ENCODE measurements at regions not wholly inside any gene's neighbourhood (a gene's known extent, or its start where the extent isn't known, plus 50 kb on each side); places are given as distances from the start of the nearest gene placed in this dataset.

DNA sequence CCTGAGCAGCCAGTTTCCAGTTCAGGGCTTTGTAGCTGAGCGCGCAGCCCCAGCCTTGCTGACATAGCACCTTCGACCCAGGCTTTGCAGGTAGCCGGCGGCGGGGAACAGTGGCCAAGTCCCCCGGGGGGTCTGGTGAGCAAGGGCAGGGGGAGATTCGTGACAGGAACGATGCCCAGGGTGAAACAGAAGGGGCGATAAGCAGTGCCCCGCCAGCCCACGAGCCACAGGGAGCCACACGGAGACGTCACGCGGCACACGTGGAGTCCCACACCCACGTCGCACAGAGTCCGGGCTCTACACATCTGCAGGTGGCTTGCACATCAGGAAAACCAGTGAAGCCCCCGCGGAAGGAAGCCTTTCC, 127.2 kb downstream of the SOX1 start:
- Histone ChIP-seq H2AK5ac (ENCODE audit: low read depth, low read length) (no peak overlapping the region), H3K14ac (ENCODE audit: insufficient read length) (no peak overlapping the region), H3K18ac (ENCODE audit: extremely low read depth, low read length) (no peak overlapping the region), H3K9me3 (ENCODE audit: insufficient read depth in 2 of 2, low read depth in 1 of 2, low read length in 1 of 2) (0 out of 4 replicates have a peak, but pooled peaks cover 0 to 7% of the 10 kb centered on the region in 2 experiments), H3K23ac (ENCODE audit: insufficient read length) (no peak overlapping the region), H3K27ac (ENCODE audit: low read depth, low read length) (no peak overlapping the region), H2BK5ac (ENCODE audit: low read depth, low read length) (no peak overlapping the region), H3K4me2 (ENCODE audit: insufficient read depth in 1 of 2, low read depth in 2 of 2, low read length in 2 of 2) (no peak overlapping the region), H2BK120ac (replicated peaks; ENCODE audit: low read depth, low read length) (no peak overlapping the region), H2BK15ac (ENCODE audit: low read length) (no peak overlapping the region), H4K8ac (ENCODE audit: extremely low read depth, insufficient read depth, low read length) (no peak overlapping the region), H4K91ac (replicated peaks; ENCODE audit: insufficient read length, low read length) (no peak overlapping the region), H3K79me2 (ENCODE audit: control insufficient read depth in 1 of 2, insufficient read depth in 2 of 2, low read length in 2 of 2) (no peaks in the 10 kb centered on the region), H3K4me1 (replicated peaks in 1 of 4; ENCODE audit: control insufficient read depth in 3 of 4, insufficient read depth in 4 of 4, low read length in 3 of 4) (no peaks in the 10 kb centered on the region), H2BK12ac (ENCODE audit: low read depth, low read length) (no peak overlapping the region), H2AFZ (ENCODE audit: low read length) (no peak overlapping the region), H2BK20ac (ENCODE audit: low read length) (no peak overlapping the region), H3K36me3 (ENCODE audit: control insufficient read depth in 2 of 4, insufficient read depth in 4 of 4, low read length in 3 of 4) (no peaks in the 10 kb centered on the region), H3K4me3 (ENCODE audit: extremely low read depth in 1 of 4, insufficient read depth in 2 of 4, low read depth in 3 of 4, low read length in 4 of 4) (no peak overlapping the region), H4K5ac (ENCODE audit: insufficient read length, low read depth, low read length) (no peak overlapping the region), H3K4ac (replicated peaks; ENCODE audit: insufficient read length, low read depth, low read length) (no peak overlapping the region), H3K23me2 (ENCODE audit: low read depth, low read length) (no peaks in the 10 kb centered on the region; the same call in 1 of the 2 replicates), H4K20me1 (replicated peaks in 1 of 2; ENCODE audit: control insufficient read depth in 1 of 2, insufficient read depth in 2 of 2, low read length in 2 of 2) (no peaks in the 10 kb centered on the region), H3K9ac (replicated peaks in 1 of 4; ENCODE audit: extremely low read depth in 1 of 4, low read depth in 3 of 4, low read length in 3 of 4) (no peak overlapping the region; a peak in 1 of 7 replicates), H3K27me3 (replicated peaks in 1 of 4; ENCODE audit: control insufficient read depth in 3 of 4, extremely low read depth in 1 of 4, insufficient read depth in 3 of 4, low read length in 3 of 4) (no peaks in the 10 kb centered on the region; a peak in 1 of 7 replicates), H3K79me1 (ENCODE audit: low read depth, low read length) (no peaks in the 10 kb centered on the region), H3K56ac (replicated peaks; ENCODE audit: insufficient read length, low read depth, low read length) (no peak overlapping the region)
- DNase-seq (ENCODE audit: low read depth in 1 of 2, low spot score in 2 of 2): no peak
- 90% methylated on average over 17 of the region's 22 CpGs; no CpG with 5 or more reads in 1 of the 2 experiments for WGBS, 2 experiments (ENCODE audit: extremely low coverage in 1 of 2, insufficient coverage in 1 of 2, insufficient read length in 1 of 2, insufficient replicate concordance in 2 of 2, low coverage in 1 of 2, low lambda C conversion rate in 2 of 2, missing lambda C conversion rate in 1 of 2)
- POLR2A ChIA-PET (ENCODE audit: partially characterized antibody): no interaction called here
- no peak for FAIRE-seq
- CTCF ChIA-PET (ENCODE audit: partially characterized antibody): interaction anchor here (0.6 to 1.2 kb wide), 2 partner anchors 44 to 159 kb away, joined by 3 read pairs; no protein-coding TSS in a partner anchor
- TF ChIP-seq USF2 (IDR thresholded peaks at IDR 0.05; ENCODE audit: low read length) (no peak), EZH2 (IDR thresholded peaks at IDR 0.05; ENCODE audit: low read depth, low read length, severe bottlenecking) (no peak), SIX5 (IDR thresholded peaks at IDR 0.05; ENCODE audit: low read depth, low read length) (no peak), ASH2L (IDR thresholded peaks at IDR 0.05; ENCODE audit: low read length) (no peak), CBX8 (IDR thresholded peaks at IDR 0.05; ENCODE audit: borderline replicate concordance, low read depth, low read length) (no peak), CBX5 (IDR thresholded peaks at IDR 0.05; ENCODE audit: low read depth, low read length) (no peak), POLR2AphosphoS5 (IDR thresholded peaks at IDR 0.05; ENCODE audit: low read depth, low read length) (no peak), SUZ12 (IDR thresholded peaks at IDR 0.05; ENCODE audit: low read length) (no peak), EGR1 (IDR thresholded peaks at IDR 0.05; ENCODE audit: borderline replicate concordance, low read depth, low read length) (no peak), KDM4A (IDR thresholded peaks at IDR 0.05; ENCODE audit: low read depth, low read length, severe bottlenecking) (no peak), CHD1 (IDR thresholded peaks at IDR 0.05; ENCODE audit: low read depth, low read length) (no peak), SP2 (IDR thresholded peaks at IDR 0.05; ENCODE audit: low read length) (no peak)
